SKM-1 (cell line): ENCODE measurements at regions not wholly inside any gene's neighbourhood (a gene's known extent, or its start where the extent isn't known, plus 50 kb on each side); places are given as distances from the start of the nearest gene placed in this dataset.

ENCODE experiments used
- DNase-seq: peaks from one replicate; lab custom pipeline; 2025; ENCODE audit not compliant: unreplicated experiment; lab: John Stamatoyannopoulos, UW

GRCh38 chr12:19572920-19573558, 133.7 kb downstream of the AEBP2 start:
- no peak for DNase-seq

GRCh38 chr12:19573866-19574265, 134.6 kb downstream of the AEBP2 start:
- no peak for DNase-seq

- no peak for DNase-seq
These were observed 135.3 kb downstream of the AEBP2 start for GRCh38 chr12:19574601-19575000.

GRCh38 chr12:19575337-19576243, 136.3 kb downstream of the AEBP2 start:
- DNase-seq: no peak

- peak; percentile 1 for DNase-seq
These were observed 137.4 kb downstream of the AEBP2 start for GRCh38 chr12:19576506-19577280.

- no peak for DNase-seq
These were observed 137.9 kb downstream of the AEBP2 start for GRCh38 chr12:19577281-19577530.

- no peak for DNase-seq
These were observed 145.4 kb downstream of the AEBP2 start for GRCh38 chr12:19584732-19585131.

GRCh38 chr12:19588951-19589350, 149.7 kb downstream of the AEBP2 start:
- DNase-seq: no peak

- no peak for DNase-seq
These were observed 152.7 kb downstream of the AEBP2 start for GRCh38 chr12:19591951-19592350.

- no peak for DNase-seq
These were observed 157.3 kb downstream of the AEBP2 start for GRCh38 chr12:19596434-19597166.

- no peak for DNase-seq
These were observed 158.1 kb downstream of the AEBP2 start for GRCh38 chr12:19597167-19598026.

GRCh38 chr12:19605720-19606119, 166.4 kb downstream of the AEBP2 start:
- DNase-seq: no peak

GRCh38 chr12:19608039-19608438, 168.7 kb downstream of the AEBP2 start:
- no peak for DNase-seq

- no peak for DNase-seq
These were observed 173.8 kb downstream of the AEBP2 start for GRCh38 chr12:19613051-19613535.

GRCh38 chr12:19614601-19615383, 175.5 kb downstream of the AEBP2 start:
- DNase-seq: no peak

- DNase-seq: no peak
These were observed 176.1 kb downstream of the AEBP2 start for GRCh38 chr12:19615384-19615725.

GRCh38 chr12:19616781-19617180, 177.5 kb downstream of the AEBP2 start:
- DNase-seq: no peak

- DNase-seq: no peak
These were observed 180.9 kb downstream of the AEBP2 start for GRCh38 chr12:19620222-19620621.

- DNase-seq: no peak
These were observed 184.6 kb downstream of the AEBP2 start for GRCh38 chr12:19623751-19624399.
